ENCODE measurements at regions not wholly inside any gene's neighbourhood (a gene's known extent, or its start where the extent isn't known, plus 50 kb on each side); places are given as distances from the start of the nearest gene placed in this dataset.
A peak's percentile ranks its signal among the peaks of the same experiment; 100 is the strongest.

GRCh38 chr3:75294124-75294523 lies 370.0 kb upstream of the FRG2C start:
- Histone ChIP-seq H3K9me2 (ENCODE audit: insufficient read depth, low read length) (no peaks in the 10 kb centered on the region), H3K4me1 (ENCODE audit: insufficient read depth, low read length, poor library complexity, severe bottlenecking) (no peaks in the 10 kb centered on the region), H3K79me2 (ENCODE audit: insufficient read depth, low read depth, low read length) (no peaks in the 10 kb centered on the region), H3K9me3 (ENCODE audit: low read length) (no peaks in the 10 kb centered on the region), H3K4me3 (ENCODE audit: low read depth, low read length, poor library complexity, severe bottlenecking) (no peak overlapping the region), H3K4me2 (ENCODE audit: low read length) (no peak overlapping the region), H3K27ac (ENCODE audit: low read depth, low read length, poor library complexity, severe bottlenecking) (no peak overlapping the region), H3K36me3 (ENCODE audit: insufficient read depth, low read length) (no peaks in the 10 kb centered on the region), H4K20me1 (ENCODE audit: insufficient read depth, low read length) (no peaks in the 10 kb centered on the region), H2AFZ (ENCODE audit: low read length) (no peak overlapping the region)
- no peak for DNase-seq (ENCODE audit: low spot score)
- ChIA-PET CTCF (ENCODE audit: unreplicated experiment) (interaction anchor here (0.6 kb wide), 1 partner anchor 39 kb away, joined by 17 read pairs; no protein-coding TSS in a partner anchor), POLR2A (no interaction called here)
- BruUV-seq (replicated peaks) = no TSS peak
- TF ChIP-seq EZH2phosphoT487 (IDR thresholded peaks at IDR 0.05; ENCODE audit: borderline replicate concordance, low read depth, low read length) (no peak), CTCF (conservative IDR thresholded peaks at IDR 0.05; ENCODE audit: low read length) (peak; percentile 52)
- intact Hi-C loops (cut with micrococcal nuclease; ENCODE audit: unreplicated experiment) = no loop called here

GRCh38 chr3:75295013-75295412 lies 369.1 kb upstream of the FRG2C start:
- Histone ChIP-seq H3K36me3 (ENCODE audit: insufficient read depth, low read length) (no peaks in the 10 kb centered on the region), H3K4me2 (ENCODE audit: low read length) (no peak overlapping the region), H3K27ac (ENCODE audit: low read depth, low read length, poor library complexity, severe bottlenecking) (no peak overlapping the region), H3K9me3 (ENCODE audit: low read length) (no peaks in the 10 kb centered on the region), H3K4me1 (ENCODE audit: insufficient read depth, low read length, poor library complexity, severe bottlenecking) (no peaks in the 10 kb centered on the region), H3K4me3 (ENCODE audit: low read depth, low read length, poor library complexity, severe bottlenecking) (no peak overlapping the region), H3K9me2 (ENCODE audit: insufficient read depth, low read length) (no peaks in the 10 kb centered on the region), H4K20me1 (ENCODE audit: insufficient read depth, low read length) (no peaks in the 10 kb centered on the region), H2AFZ (ENCODE audit: low read length) (no peak overlapping the region), H3K79me2 (ENCODE audit: insufficient read depth, low read depth, low read length) (no peaks in the 10 kb centered on the region)
- CTCF ChIA-PET (ENCODE audit: unreplicated experiment) = no interaction called here
- BruUV-seq (replicated peaks) = no TSS peak
- intact Hi-C loops (cut with micrococcal nuclease; ENCODE audit: unreplicated experiment) = no loop called here
- no peak for DNase-seq (ENCODE audit: low spot score)
- POLR2A ChIA-PET = no interaction called here
- TF ChIP-seq EZH2phosphoT487 (IDR thresholded peaks at IDR 0.05; ENCODE audit: borderline replicate concordance, low read depth, low read length) (no peak), CTCF (conservative IDR thresholded peaks at IDR 0.05; ENCODE audit: low read length) (no peak)

- Histone ChIP-seq H4K20me1 (ENCODE audit: insufficient read depth, low read length) (no peaks in the 10 kb centered on the region), H3K27ac (ENCODE audit: low read depth, low read length, poor library complexity, severe bottlenecking) (no peak overlapping the region), H3K79me2 (ENCODE audit: insufficient read depth, low read depth, low read length) (no peaks in the 10 kb centered on the region), H3K4me2 (ENCODE audit: low read length) (no peak overlapping the region), H2AFZ (ENCODE audit: low read length) (no peak overlapping the region), H3K9me2 (ENCODE audit: insufficient read depth, low read length) (no peaks in the 10 kb centered on the region), H3K4me3 (ENCODE audit: low read depth, low read length, poor library complexity, severe bottlenecking) (no peak overlapping the region), H3K9me3 (ENCODE audit: low read length) (no peaks in the 10 kb centered on the region), H3K4me1 (ENCODE audit: insufficient read depth, low read length, poor library complexity, severe bottlenecking) (no peaks in the 10 kb centered on the region), H3K36me3 (ENCODE audit: insufficient read depth, low read length) (no peaks in the 10 kb centered on the region)
- ChIA-PET CTCF (ENCODE audit: unreplicated experiment) (no interaction called here), POLR2A (no interaction called here)
- intact Hi-C loops (cut with micrococcal nuclease; ENCODE audit: unreplicated experiment) = no loop called here
- TF ChIP-seq EZH2phosphoT487 (IDR thresholded peaks at IDR 0.05; ENCODE audit: borderline replicate concordance, low read depth, low read length) (no peak), CTCF (conservative IDR thresholded peaks at IDR 0.05; ENCODE audit: low read length) (no peak)
- no TSS peak for BruUV-seq (replicated peaks)
- DNase-seq (ENCODE audit: low spot score) = no peak
Measured at GRCh38 chr3:75296858-75297257, 367.3 kb upstream of the FRG2C start.
